ENCODE measurements at regions not wholly inside any gene's neighbourhood (a gene's known extent, or its start where the extent isn't known, plus 50 kb on each side); places are given as distances from the start of the nearest gene placed in this dataset.

DNA sequence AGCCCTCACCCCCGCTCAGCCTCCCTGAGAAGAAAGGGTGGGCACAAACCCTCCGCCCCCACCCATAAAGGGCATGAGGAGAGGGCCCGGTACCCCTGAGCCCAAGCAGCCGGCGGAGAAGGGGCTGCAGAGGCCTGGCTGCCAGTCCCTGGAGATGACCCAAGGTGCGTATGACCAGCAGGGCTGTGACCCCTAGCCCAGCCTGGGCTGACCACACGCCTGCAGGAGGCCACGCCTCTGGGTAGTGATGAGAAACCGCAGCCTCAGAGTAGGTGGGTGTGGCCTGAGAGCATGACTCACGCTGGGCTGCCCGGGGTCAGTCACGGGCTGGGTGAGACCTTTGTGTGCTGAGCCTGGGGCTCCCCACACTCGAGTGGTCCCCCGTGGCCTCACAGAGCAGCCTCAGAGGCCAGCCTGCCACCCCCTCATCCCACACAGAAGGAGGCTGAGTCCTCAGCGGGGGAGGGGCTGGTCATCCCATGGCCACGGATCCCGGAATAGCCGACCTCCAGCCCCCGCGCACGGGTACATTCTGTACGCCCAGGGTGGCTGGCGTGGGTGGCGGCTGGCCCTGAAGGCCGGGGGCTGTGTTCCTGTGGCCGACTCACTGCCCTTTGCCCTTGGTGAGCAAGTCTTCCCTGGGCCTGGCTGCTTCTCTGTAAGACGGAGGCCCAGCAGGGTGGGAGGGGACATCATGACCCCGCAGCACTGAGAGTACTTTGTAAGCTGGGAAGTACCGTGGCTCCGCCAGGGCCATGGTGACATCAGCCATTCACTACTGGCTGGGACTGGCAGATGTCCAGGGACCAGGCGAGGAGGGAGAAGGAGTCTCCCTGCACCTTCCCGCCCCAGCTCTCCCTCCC, 110.8 kb upstream of the OTOS start:
- TF ChIP-seq CTCF (IDR thresholded peaks at IDR 0.05; ENCODE audit: insufficient read depth, low read depth, low read length, missing control alignments), result no peak
- H3K4me3 ChIP-seq (ENCODE audit: low read length), result no peak overlapping the region
- DNase-seq (ENCODE audit: low read depth), result peak; percentile 75

- no peak for TF ChIP-seq CTCF (IDR thresholded peaks at IDR 0.05; ENCODE audit: insufficient read depth, low read depth, low read length, missing control alignments)
- DNase-seq (ENCODE audit: low read depth), result no peak
- H3K4me3 ChIP-seq (ENCODE audit: low read length), result no peak overlapping the region
Observed at GRCh38 chr2:240251848-240252190, 111.4 kb upstream of the OTOS start.

- no peak for TF ChIP-seq CTCF (IDR thresholded peaks at IDR 0.05; ENCODE audit: insufficient read depth, low read depth, low read length, missing control alignments)
- DNase-seq (ENCODE audit: low read depth), result no peak
- H3K4me3 ChIP-seq (ENCODE audit: low read length), result no peak overlapping the region
Observed at GRCh38 chr2:240252191-240252871, 111.9 kb upstream of the OTOS start.

GRCh38 chr2:240252872-240253511, 112.5 kb upstream of the OTOS start:
- no peak for DNase-seq (ENCODE audit: low read depth)
- H3K4me3 ChIP-seq (ENCODE audit: low read length), result no peak overlapping the region
- TF ChIP-seq CTCF (IDR thresholded peaks at IDR 0.05; ENCODE audit: insufficient read depth, low read depth, low read length, missing control alignments), result no peak

- no peak for TF ChIP-seq CTCF (IDR thresholded peaks at IDR 0.05; ENCODE audit: insufficient read depth, low read depth, low read length, missing control alignments)
- no peak for DNase-seq (ENCODE audit: low read depth)
- H3K4me3 ChIP-seq (ENCODE audit: low read length), result no peak overlapping the region
Observed at GRCh38 chr2:240253583-240254145, 113.2 kb upstream of the OTOS start.

DNA sequence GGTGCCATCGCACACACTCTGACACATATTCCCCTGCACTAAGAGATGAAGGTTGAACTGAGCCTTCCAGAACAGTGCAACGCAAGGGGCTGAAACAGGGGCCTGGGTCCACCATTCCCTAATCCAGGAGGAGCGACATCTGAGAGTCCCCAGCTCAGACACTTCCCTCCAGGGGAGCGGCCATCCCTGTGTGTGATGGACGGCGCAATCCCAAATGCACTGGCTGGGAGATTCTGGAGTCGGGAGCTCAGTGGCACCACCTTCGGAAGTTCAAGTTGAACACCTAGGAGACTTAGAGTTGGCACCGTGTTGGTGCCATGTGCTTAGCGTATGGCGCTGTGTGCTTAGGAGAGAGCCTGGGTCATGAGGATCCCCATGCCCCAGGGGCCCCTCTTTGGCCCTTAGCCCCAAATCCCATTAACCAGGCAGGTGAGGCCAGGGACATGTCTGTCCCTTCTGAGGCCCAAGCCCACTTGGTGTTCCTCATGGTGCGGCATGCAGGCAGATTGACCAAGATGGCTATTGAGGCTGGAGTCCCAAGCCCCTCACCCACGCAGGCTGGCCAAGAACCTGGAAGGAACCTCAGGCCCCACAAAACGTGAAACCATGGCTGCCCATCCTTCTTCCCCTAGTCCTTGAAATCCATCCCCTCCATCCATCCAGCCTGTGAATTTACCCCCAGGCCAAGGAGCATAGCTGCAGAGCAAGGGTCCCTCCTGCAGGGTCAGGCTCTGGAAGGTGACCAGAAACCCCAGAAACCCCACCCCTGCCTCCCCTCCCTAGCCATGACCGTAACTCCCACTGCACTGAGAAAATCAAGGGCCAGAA, 114.1 kb upstream of the OTOS start:
- H3K4me3 ChIP-seq (ENCODE audit: low read length), result no peak overlapping the region
- TF ChIP-seq CTCF (IDR thresholded peaks at IDR 0.05; ENCODE audit: insufficient read depth, low read depth, low read length, missing control alignments), result no peak
- no peak for DNase-seq (ENCODE audit: low read depth)

Data from epithelial cell of esophagus (primary cell).